ENCODE measurements at regions not wholly inside any gene's neighbourhood (a gene's known extent, or its start where the extent isn't known, plus 50 kb on each side); places are given as distances from the start of the nearest gene placed in this dataset.

DNA sequence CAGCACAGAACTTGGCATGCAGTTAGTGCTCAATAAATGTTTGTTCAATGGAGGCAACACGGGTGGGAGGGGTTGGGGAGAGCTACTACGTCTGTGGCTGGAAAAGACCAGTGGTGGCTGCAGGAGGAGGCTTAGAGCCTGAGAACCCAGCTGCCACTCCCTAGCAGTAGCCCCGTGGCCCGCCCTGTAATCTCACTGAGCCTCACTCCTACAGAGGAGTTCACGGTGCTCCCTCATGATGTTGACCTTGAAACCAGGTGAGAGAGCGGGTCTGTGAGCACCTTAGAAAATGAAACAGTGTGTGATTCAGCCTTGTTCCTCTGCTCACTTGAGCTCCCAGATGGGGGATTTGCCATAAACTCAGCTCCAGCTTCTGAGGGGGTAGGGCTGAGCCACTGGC is 299.6 kb downstream of the NPHP4 start:
- no peak for TF ChIP-seq CTCF (IDR thresholded peaks at IDR 0.05)
- Histone ChIP-seq H3K9me3 (no peaks in the 10 kb centered on the region), H3K4me1 (ENCODE audit: low read depth) (peaks cover 9% of the 10 kb centered on the region), H3K36me3 (ENCODE audit: low read depth) (no peaks in the 10 kb centered on the region), H3K4me3 (no peak overlapping the region)
- ATAC-seq (peak; percentile 30), DNase-seq (peak in 1 of 3 donors; percentile 24)
- intact Hi-C loops (cut with DNase I, micrococcal nuclease): no loop called here

DNA sequence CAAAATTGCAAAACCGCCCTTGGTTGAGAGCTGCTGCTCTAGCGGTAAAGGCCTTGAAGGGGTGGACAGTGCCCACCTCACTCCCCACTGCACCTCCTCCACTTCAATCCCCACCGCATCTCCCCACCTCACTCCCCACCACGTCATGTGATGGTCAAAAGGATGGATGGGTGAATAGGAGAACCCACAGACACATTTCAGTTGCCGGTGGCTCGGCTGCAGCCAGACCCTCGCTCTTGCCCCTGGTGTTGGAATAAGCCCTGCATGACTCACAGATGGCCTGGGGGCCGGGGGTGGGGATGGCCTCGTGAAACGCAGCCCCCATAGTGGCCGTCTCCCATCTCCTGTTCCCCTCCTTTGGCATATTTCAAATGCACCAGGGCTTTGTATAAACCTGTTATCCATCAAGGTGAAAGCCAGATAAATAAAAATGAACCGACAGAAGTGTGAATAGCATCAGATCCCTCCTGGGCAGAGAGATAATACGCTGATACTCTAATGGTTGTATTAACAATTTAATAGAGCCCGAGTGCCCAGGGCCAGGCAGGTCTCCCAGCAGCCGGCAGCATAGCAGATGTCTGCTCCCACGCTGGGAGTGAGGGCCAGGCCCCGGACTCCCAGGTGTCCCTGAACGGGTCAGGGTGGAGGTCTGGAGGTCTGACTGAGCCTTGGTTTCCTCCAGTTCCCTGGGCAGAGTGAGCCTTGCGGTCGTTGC is 300.3 kb downstream of the NPHP4 start:
- TF ChIP-seq CTCF (IDR thresholded peaks at IDR 0.05): no peak
- DNase-seq (no peak), ATAC-seq (no peak)
- Histone ChIP-seq H3K9me3 (no peaks in the 10 kb centered on the region), H3K4me3 (no peak overlapping the region), H3K36me3 (ENCODE audit: low read depth) (no peaks in the 10 kb centered on the region), H3K4me1 (ENCODE audit: low read depth) (peaks cover 10% of the 10 kb centered on the region)
- intact Hi-C loops (cut with DNase I, micrococcal nuclease): no loop called here

GRCh38 chr1:5690898-5691297 is 301.3 kb downstream of the NPHP4 start:
- intact Hi-C loops (cut with DNase I, micrococcal nuclease): no loop called here
- H3K36me3 ChIP-seq (ENCODE audit: low read depth): no peaks in the 10 kb centered on the region
- H3K4me1 ChIP-seq (ENCODE audit: low read depth): peaks cover 10% of the 10 kb centered on the region
- DNase-seq (peak in 1 of 3 donors; percentile 16), ATAC-seq (peak; percentile 44)
- no peaks in the 10 kb centered on the region for H3K9me3 ChIP-seq
- TF ChIP-seq CTCF (IDR thresholded peaks at IDR 0.05): no peak
- no peak overlapping the region for H3K4me3 ChIP-seq

DNA sequence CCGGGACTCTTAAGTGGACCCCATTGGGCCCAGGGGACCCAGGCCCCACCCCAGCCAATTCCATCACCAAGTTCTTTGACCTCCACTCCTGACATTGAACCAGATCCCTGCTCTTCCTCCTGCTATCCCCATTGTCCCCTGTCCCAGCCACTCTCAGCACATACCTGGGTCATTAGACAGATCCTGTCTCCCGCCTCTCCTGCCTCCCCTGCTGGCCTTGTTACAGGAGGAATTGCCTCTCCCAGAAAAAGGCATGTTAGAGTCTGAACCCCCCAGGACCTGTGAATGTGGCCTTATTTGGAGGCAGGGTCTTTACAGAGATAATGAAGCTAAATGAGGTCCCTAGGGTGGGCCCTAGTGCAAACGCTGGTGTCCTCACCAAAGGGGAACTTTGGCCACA is 301.9 kb downstream of the NPHP4 start:
- H3K9me3 ChIP-seq: no peaks in the 10 kb centered on the region
- ATAC-seq: no peak
- no peak for TF ChIP-seq CTCF (IDR thresholded peaks at IDR 0.05)
- no peaks in the 10 kb centered on the region for H3K36me3 ChIP-seq (ENCODE audit: low read depth)
- DNase-seq: no peak
- no peak overlapping the region for H3K4me3 ChIP-seq
- intact Hi-C loops (cut with DNase I, micrococcal nuclease): no loop called here
- peaks cover 10% of the 10 kb centered on the region for H3K4me1 ChIP-seq (ENCODE audit: low read depth)

DNA sequence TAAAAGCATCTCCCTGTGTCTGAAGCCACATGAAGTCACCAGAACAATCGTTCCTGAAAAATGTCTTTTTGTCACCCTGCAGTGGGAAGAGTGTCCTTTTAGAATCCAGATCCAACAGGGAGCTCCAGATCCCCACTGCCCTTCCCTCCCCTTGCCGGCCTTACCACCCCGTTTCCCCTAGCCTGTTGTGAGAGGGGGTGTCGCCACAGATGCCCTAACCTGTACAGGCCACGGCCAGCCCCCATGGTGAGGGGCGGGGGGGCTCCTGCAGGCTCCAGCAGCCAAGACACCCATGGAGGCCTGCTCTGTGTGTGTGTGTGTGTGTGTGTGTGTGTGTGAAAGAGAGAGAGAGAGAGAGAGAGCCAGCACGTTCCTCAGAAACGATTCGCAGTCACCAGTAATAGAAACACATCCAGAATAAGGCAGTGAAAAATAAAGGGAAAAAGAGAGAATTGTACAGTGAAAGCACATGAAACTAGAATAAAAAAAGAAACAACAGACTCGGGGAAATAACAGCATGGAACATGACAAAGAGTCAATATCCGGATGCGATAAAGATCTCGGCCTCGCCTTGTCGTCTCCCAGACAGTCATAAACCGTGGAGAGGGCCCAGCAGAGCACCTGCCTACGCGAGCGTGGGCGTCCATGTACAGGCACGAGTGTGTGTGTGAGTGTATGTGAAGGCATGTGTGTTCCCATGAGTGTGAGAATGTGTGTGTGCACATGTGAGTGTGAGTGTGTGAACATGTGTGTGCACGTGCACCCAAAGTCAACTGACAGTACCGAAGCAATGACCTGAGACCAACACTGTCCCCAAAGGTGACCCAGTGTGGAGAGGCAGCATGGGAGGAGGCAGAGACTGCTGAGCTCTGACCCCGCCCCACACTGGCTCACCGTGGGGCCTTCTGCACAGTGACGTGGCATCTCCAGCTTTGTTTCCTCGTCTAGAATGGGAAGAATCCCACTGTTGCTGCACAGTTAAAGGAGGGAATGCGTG is 303.8 kb downstream of the NPHP4 start:
- ATAC-seq (peak; percentile 93), DNase-seq (peak; percentile 64 to 71 (median 68))
- Histone ChIP-seq H3K4me3 (no peak overlapping the region), H3K4me1 (ENCODE audit: low read depth) (peaks cover 10% of the 10 kb centered on the region), H3K9me3 (no peaks in the 10 kb centered on the region), H3K36me3 (ENCODE audit: low read depth) (no peaks in the 10 kb centered on the region)
- intact Hi-C loops (cut with DNase I, micrococcal nuclease): no loop called here
- no peak for TF ChIP-seq CTCF (IDR thresholded peaks at IDR 0.05)

Measured in mucosa of descending colon (tissue), 3 donors.